GM20000 (cell line): ENCODE measurements at regions not wholly inside any gene's neighbourhood (a gene's known extent, or its start where the extent isn't known, plus 50 kb on each side); places are given as distances from the start of the nearest gene placed in this dataset.
"Not testable (repeated sequence)": the region's sequence is repeated elsewhere in the genome, so short reads cannot be mapped to it uniquely, and the experiment has no call there.

ENCODE experiments used
- DNase-seq: peaks from one replicate; pipeline ENCODE4 v3.0.0; 2012; ENCODE audit warnings: low spot score
- CTCF ChIP-seq: IDR thresholded peaks from 2 replicates; pipeline ENCODE4 v1.5.1; 2012; ENCODE audit warnings: mild to moderate bottlenecking, control low read depth; ENCODE audit errors: extremely low read depth, missing control alignments

- TF ChIP-seq CTCF: no peak
- no peak for DNase-seq
These were observed 355.1 kb downstream of the KCNN2 start for GRCh38 chr5:114716955-114717354.

GRCh38 chr5:114704225-114704893, 342.5 kb downstream of the KCNN2 start:
- not testable (repeated sequence) for DNase-seq

GRCh38 chr5:114702731-114703130, 340.9 kb downstream of the KCNN2 start:
- no peak for TF ChIP-seq CTCF
- no peak for DNase-seq

GRCh38 chr5:114702136-114702535, 340.3 kb downstream of the KCNN2 start:
- no peak for TF ChIP-seq CTCF
- DNase-seq: no peak

- DNase-seq: no peak
- no peak for TF ChIP-seq CTCF
These were observed 339.0 kb downstream of the KCNN2 start for GRCh38 chr5:114700823-114701222.

- no peak for DNase-seq
- no peak for TF ChIP-seq CTCF
These were observed 333.5 kb downstream of the KCNN2 start for GRCh38 chr5:114695292-114695904.

- no peak for DNase-seq
- TF ChIP-seq CTCF: no peak
These were observed 324.5 kb downstream of the KCNN2 start for GRCh38 chr5:114686356-114686755.

GRCh38 chr5:114678778-114679177, 316.9 kb downstream of the KCNN2 start:
- DNase-seq: no peak
- no peak for TF ChIP-seq CTCF
